Stomach (tissue), 4 donors: ENCODE measurements at regions not wholly inside any gene's neighbourhood (a gene's known extent, or its start where the extent isn't known, plus 50 kb on each side); places are given as distances from the start of the nearest gene placed in this dataset.

ENCODE experiments used
- CTCF ChIP-seq, 7 experiments: fragments of 450-650 bp in 4 of 7; fragments of 200-600 bp in 3 of 7; sonication (generic) in 3 of 7; IDR thresholded peaks; one replicate each; pipeline ENCODE4 v1.5.1; 2016 to 2019; ENCODE audit warnings: antibody characterized with exemption in 7 of 7, control low read depth in 2 of 7, mild to moderate bottlenecking in 1 of 7
- POLR2A ChIP-seq, 4 donors: fragments of 450-650 bp; IDR thresholded peaks; one replicate each; pipeline ENCODE4 v1.6.1; 2016; ENCODE audit warnings: antibody characterized with exemption in 4 of 4, control low read depth in 2 of 4, mild to moderate bottlenecking in 1 of 4, moderate library complexity in 1 of 4
- POLR2AphosphoS5 ChIP-seq, 3 donors: sonication (generic); formaldehyde crosslinking; IDR thresholded peaks; one replicate each; pipeline ENCODE4 v1.6.1; 2016; ENCODE audit warnings: antibody characterized with exemption in 3 of 3

- TF ChIP-seq POLR2A (IDR thresholded peaks at IDR 0.05): no peak
- TF ChIP-seq CTCF (IDR thresholded peaks at IDR 0.05): no peak
- no peak for TF ChIP-seq POLR2AphosphoS5 (IDR thresholded peaks at IDR 0.05)
Observed at GRCh38 chr3:159823780-159824179, 164.9 kb upstream of the IL12A start.
